ENCODE measurements at regions not wholly inside any gene's neighbourhood (a gene's known extent, or its start where the extent isn't known, plus 50 kb on each side); places are given as distances from the start of the nearest gene placed in this dataset.
"Not testable (repeated sequence)": the region's sequence is repeated elsewhere in the genome, so short reads cannot be mapped to it uniquely, and the experiment has no call there.

DNA sequence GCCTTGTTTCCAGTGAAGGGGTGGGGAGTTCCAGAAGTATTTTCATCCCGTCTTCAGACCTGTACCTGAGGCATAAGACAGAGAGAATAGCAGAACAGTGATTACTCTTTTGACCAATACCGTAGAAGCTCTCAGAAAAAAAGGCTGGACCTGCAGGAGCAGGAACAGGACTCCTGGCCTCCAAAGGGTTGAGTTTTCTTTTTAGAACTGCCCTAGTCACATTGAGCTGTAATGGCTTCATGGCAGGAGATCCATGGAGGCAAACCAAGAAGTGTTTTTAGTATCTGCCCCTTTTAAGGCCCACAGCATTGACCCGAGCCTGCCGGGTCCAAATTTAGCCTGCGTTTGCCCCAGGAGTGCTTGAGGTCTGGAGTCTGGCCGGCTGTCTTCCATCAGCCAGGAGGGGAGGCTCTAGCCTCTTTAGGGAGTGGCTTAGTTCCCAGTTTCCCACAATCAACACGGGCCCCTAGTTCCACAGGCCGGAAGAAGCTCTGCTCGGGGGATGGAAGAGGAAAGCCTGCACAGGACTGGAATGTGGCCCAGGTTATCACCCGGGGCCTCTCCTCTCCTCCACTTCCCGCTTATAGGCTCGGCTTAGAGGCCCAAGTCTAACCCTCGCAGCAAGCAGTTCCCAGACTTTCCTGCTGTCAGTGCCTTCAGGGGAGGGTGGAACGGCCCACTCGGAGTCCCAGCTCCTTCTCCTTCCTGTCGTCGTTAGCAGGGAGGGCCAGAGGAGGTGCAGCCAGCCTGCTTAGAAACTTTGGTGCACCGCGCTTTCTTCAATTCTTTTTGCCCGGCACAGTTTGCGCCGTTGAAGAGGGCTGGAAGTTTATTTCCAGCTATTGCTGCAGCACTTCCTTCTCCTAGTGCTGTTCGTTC lies 80.7 kb downstream of the C9orf152 start:
- DNase-seq = peak; percentile 91

DNA sequence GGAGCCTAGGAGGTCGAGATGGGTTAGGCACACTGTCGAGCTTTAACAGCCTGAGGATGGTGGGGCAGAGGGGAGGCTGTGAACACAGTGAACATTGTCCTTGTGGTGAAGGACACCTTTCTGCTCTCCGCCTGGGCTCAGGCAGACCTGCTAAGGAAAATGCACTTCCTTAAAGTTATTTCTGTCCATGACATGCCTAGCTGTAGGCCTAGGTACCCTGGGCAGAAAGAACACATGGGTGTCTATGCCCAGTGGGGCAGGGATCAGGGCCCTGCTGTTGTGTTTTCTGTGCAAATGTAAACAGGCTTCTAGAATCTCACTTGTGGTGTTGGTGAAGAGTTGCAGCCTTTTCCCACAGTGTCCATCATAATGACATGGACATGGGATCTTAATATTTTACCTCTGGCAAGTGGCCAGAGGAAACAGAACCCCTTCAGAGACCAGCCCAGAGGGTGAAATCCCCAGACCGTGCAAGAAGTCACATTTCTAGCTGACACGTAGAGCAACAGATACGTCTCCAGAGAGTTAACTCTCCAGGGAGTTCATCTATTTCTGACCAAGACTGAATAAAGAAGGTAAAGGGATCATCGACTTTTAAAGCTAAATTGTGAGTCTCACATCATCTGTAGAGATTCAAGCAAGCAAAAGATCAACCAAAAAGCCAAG lies 79.2 kb downstream of the C9orf152 start:
- no peak for DNase-seq

DNA sequence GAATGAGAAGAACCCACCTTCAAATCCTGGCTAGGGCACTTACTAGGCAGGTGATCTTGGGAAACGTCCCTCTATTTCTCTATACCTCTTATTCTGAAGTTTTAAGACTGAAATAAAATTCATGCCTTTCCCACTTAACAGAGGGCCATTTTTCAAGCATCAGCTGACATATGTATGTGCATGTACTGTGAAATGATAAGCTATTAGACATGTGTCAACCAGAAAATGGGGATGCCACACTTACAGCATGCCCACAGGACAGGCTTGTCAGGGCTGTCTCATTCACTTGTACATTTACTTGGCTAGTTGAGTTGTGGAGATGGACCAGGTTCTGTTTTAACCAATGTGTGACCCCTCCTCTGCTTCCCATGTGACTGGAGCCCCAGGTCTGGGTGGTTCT lies 78.5 kb downstream of the C9orf152 start:
- no peak for DNase-seq

DNA sequence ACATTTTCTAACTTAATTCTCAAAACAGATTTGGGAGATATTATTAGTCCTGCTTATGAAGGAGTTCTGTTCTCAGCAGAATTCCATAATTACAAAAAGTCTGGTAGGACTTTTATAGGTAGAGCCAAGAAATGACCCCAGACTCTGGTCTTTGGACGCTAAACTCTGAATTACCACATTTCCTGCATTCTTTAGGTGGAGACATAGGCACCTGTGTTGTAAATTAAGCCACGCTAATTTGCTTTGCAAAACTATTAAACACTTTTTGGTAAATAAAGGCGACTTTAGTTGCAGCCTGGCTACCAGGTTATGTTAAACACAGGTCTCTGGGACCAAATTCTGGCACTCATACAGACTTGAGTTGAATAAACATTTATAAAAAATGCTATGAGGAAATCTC lies 77.7 kb downstream of the C9orf152 start:
- DNase-seq = no peak

DNA sequence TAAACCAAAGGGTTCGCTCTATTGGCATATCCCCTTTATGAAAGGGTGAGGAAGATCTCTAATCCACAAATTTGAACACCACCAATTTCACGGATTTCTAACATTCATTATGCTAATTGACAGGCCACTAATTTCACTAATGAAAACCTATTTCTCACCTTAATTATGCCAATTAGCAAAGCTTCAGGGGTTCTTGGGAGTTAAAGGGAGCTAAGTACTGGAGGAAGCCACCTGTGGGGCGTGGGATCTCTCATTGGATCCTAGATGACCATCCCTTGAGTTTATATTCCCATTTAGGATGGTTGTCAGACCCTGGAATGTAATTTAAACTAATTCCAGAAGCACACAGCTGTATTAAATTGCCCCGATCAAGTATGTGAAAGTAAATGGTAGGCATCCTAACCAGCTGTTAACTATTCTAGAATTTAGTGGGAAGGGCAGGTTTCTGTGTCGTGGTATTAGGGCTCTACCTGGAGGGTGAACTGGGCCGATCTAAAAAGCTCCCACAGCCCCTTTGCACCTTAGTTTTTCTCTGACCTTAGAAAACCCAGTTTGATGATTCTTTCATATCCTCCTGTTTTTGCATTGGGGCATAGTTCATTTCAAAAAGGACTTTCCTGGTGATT lies 77.1 kb downstream of the C9orf152 start:
- no peak for DNase-seq

DNA sequence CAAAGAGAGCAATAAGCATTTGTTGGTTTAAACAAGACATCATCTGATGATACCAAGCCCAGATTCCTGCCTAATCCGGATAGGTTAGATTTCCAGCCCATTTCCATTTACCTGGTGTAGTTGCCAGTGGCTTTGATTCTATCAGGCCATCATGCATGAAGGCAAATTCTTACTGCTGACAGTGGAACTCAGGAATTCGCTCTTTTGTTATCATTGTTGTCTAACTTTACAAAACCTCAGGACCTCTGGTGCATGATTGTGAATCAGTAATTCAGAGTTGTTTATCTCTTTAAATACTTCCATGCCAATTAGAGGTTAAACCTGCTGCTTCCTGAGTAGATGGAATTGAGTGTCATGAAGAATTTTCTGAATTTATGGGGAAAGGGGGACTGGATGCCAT lies 76.5 kb downstream of the C9orf152 start:
- no peak for DNase-seq

DNA sequence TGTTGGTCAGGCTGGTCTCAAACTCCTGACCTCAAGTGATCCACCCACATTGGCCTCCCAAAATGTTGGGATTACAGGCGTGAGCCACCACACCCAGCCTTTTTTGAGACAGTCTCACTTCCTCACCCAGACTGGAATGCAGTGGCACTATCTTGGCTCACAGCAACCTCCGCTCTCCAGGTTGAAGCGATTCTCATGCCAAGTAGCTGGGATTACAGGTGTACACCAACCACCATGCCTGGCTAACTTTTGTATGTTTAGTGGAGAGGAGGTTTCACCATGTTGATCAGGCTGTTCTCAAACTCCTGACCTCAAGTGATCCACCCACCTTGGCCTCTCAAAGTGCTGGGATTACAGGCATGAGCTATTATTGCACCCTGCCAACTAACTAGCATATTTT lies 75.4 kb downstream of the C9orf152 start:
- not testable (repeated sequence) for DNase-seq

DNA sequence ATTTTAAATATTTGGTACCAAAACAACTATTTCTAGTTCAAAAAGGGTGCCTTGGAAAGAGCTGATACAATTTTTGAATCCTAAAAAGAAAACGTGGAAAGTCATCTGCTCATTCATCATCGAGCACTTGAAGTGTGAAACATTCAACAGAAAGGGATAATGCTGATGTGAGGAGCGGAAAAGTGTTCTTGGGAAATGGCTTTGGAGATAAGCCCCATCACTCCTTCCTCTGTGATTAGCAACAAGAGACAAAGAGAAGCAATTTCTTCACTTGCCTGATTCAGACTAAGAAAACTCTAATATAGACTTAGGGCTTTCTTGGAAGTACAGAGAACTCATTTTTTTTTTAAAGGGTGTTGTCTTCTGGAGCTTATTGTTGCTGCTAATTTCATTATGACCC lies 74.9 kb downstream of the C9orf152 start:
- no peak for DNase-seq

DNA sequence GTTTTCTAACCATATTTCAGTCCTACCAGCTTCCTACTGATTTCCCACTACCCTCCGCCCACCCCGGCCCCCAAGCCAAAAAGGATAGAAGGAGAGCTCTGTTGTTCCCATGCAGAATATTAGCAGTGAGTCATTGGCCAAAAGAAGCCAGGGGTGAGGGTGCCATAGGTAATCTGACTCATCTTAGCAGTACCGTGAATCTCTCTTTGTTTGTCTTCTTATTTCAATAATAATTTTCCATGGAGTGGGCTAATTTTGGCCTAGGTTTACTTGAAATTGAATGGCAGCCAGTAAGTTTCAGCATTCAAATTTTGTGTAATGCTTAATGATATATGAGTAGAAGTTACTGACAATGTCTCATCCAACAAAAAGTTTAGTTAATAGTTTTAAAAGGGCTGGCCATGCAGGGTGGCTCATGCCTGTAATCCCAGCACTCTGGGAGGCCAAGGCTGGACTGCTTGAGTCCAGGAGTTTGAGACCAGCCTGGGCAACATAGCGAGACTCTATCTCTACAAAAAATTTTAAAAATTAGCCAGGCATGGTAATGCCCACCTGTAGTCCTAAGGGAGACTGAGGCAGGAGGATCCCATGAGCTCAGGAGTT lies 74.2 kb downstream of the C9orf152 start:
- peak; percentile 34 for DNase-seq

DNA sequence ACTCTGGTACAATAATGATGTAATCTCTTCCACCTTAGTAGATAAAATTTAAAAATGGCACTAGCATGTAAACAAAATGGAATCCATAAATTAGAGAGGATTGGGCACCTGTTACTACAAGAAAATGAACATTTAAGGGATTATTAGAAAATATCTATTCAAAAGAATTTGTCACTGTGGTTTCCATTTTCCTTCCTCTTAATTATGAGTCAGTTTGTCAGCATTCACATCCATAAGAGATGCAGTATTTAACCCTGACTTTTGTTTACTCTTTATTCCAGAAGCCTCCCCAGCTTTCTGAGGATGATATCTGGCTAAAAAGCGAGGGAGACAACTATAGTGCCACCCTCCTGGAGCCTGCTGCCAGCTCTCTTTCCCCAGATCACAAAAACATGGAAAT lies 72.1 kb downstream of the C9orf152 start:
- DNase-seq = no peak

DNA sequence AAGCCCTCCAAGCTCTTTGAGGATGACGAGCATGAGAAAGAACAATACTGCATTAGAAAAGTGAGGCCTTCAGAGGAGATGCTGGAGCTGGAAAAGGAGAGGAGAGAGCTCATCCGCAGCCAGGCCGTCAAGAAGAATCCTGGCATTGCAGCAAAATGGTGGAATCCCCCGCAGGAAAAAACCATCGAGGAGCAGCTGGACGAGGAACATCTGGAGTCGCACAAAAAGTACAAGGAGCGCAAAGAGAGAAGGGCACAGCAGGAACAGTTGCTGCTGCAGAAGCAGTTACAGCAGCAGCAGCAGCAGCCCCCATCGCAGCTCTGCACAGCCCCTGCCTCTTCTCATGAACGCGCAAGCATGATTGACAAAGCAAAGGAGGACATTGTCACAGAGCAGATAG lies 71.2 kb downstream of the C9orf152 start:
- DNase-seq = no peak

DNA sequence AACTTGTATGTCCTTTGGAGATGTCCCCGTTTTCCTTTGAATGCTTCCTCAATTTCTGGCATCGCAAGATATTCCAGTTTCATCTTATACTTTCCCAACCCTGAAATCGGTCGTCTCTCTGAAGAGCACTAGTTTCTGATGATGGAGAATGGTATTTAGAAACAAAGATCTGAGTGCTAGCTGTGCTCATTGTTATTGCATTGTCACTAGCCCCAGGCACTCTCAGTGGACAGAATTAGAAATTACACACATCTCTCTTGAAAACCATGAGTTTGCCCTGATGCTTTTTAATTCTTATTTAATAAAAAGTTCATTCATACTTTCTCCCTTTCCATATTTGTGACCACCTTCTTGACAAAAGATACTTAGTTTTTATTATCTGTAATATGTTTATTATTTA lies 67.7 kb downstream of the C9orf152 start:
- DNase-seq = no peak

DNA sequence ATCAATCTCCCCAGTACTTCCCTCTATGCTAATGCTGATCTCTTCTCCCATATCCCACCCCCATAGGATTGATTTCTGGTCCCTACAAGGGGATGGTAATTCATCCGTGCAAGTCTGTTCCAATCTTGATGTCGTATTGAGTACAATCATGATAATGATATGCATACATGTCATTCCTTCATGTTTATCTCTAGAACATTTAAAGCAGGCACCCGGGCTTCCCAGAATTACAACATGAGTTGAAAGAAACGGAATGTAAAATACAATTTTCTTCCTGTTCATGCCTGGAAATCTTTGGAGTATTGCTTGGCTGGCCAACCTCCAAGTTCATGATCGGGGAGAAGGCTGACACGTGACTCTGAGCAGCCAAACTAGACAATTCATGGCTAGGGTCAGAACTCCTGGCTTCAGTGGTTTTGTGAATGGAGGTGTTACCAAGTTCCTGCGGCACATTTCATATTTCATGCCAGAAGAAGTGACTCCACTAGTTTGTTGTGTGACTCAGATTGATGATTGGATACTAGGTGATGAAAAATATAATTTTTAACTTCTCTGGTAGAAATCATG lies 66.6 kb downstream of the C9orf152 start:
- peak; percentile 64 for DNase-seq

DNA sequence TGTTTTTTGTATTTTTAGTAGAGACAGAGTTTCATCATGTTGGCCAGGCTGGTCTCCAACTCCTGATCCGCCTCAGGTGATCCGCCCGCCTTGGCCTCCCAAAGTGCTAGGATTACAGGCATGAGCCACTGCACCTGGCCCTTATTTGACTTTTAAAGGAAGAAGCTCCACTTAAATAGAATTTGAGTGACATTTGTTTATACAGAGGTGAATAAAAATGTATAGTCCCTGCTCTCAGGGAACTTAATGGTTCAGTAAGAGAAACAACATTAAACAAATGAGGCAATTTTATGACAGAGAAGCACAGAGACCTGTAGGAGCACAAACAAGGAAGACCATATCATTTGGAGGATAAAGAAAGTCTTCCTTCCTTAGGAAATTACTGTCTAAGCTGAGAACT lies 65.7 kb downstream of the C9orf152 start:
- DNase-seq = no peak

DNA sequence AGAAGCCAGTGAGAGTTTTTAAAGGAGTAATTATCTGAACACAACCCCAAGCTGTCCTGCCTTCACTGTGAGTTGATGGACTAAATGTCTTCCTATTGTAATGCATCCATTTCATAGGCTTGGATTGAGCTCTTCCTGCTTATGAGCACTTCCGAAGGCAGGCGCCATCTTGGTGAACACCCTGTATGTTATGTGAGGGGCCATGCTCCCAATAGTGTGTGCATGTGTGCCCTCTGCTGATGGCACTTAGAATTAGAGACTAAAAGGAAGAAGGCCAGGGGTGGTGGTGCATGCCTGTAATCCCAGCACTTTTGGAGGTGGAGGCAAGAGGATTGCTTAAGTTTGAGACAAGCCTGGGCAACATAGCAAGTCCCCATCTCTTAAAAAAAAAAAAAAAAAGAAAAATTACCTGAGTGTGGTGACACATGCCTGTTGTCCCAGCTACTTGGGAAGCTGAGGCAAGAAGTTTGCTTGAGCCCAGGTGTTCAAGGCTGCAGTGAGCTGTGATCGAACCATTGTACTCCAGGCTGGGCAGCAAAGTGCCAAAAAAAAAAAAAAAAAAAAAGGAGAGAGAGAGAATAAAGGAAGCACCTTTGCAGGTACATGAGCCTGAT lies 65.0 kb downstream of the C9orf152 start:
- DNase-seq = no peak

DNA sequence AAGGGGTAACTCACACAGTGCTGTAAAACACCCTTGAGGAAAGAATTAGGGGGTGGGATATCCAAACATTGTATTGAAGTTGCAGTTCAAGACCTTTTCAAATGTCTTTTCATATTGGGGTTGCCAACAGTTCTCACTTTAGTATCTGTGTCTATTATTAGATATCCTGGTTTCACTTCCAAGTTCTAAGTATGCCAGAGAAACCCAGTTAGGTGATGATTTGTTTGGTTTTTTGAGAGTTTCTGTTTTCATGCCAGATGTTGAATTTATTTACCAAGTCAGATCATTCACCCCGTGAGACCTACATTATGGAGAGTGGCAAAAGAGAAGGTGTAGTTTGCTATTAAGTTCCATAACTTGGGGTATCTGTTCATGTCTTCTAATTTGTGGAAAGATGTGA lies 64.5 kb downstream of the C9orf152 start:
- no peak for DNase-seq

DNA sequence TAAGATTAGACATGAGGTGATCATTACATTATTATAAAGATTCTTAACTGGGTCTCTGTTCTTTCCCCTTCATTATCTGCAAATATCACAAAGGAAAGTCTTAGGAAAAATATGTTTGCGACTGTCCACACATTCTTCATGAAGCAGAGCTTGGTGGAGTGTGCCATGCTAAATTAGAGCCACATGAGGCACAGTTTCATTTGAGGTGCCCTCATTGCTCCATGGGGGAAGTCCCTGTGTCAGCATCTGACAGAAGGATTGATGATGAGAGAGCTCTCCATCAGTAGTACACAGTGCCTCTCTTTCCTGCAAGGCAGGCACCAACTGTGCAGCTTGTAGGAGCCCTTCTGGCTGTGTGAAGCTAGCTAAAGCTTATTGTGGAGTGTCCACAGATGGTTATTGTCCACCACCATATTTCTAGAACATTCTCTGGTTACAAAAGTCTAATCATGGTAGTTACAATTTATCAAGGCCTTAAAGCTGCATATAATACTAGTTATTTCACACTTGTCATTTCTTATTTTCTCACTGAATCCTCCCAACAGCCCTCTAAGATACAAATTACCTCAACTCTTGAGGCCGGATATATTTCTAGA lies 63.9 kb downstream of the C9orf152 start:
- DNase-seq = no peak

DNA sequence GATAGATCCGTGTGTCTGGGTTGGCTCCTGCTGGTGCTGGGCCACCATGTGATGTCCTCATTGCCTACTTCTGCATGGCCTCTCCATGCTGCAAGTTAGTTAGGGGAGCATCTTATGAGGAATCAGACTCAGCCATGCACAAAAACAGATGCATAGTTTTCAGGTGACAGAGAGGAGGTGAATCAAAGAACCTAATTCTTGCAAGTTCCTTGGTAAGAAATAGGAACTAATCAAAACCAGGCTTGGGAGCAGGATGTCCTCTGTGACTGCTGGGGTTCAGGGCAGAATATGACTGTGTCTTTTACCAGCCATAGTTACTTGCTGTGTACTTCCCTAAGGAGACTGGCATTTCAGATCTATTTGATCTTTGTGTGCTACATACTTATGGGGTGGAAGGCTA lies 61.6 kb downstream of the C9orf152 start:
- no peak for DNase-seq

DNA sequence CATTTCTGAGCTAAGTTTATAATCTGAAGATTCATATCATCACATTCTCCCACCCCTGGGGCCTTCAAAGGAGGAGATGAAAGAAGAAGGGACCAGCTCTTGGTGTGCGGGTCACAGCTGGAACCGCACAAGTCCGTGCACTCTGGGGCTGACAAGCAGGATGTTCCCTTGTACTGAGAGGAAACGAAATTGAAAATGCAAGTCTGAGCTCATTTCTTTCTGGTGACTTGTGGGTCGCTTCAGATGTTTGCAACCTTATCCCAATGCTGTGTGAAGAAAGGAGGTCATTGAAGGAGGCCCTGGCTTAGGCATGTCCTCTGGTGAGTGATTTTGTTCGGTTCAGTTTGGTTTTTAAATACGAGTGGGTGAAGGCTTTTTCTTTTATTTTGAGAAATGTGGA lies 59.6 kb downstream of the C9orf152 start:
- no peak for DNase-seq

DNA sequence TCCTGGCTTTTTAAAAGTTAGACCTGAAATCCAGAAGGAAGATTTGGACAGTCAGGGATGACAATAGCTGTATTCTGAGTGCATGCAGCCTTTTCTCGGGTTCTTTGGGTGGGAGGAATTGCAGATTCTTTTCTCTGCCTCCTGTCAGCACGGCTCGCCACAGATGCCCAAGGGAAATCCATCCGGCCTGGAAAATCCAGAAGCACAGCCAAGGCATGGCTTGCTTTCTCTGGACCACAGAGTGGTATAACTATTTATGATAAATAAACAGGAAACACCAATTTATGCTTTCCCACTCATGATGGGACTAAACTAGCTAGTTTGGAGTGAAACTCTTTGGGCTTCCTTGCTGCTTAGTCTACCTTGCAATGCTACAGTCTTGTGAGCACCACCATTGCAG lies 59.1 kb downstream of the C9orf152 start:
- peak; percentile 66 for DNase-seq

Measured in femur (tissue), 1 donor.